ENCODE measurements at regions not wholly inside any gene's neighbourhood (a gene's known extent, or its start where the extent isn't known, plus 50 kb on each side); places are given as distances from the start of the nearest gene placed in this dataset.

GRCh38 chr10:84901885-84902284, 573.5 kb downstream of the CCSER2 start:
- Histone ChIP-seq H3K27ac (ENCODE audit: low read depth in 2 of 2, low read length in 2 of 2) (no peak overlapping the region), H3K9ac (ENCODE audit: low read length in 3 of 3) (no peak overlapping the region), H3K4me3 (ENCODE audit: low read length in 3 of 3) (no peak overlapping the region), H3K4me1 (ENCODE audit: control insufficient read depth in 2 of 3, insufficient read depth in 2 of 3, low read depth in 1 of 3, low read length in 3 of 3) (no peaks in the 10 kb centered on the region), H3K9me3 (ENCODE audit: control insufficient read depth in 2 of 3, insufficient read depth in 1 of 3, low read length in 3 of 3) (no peaks in the 10 kb centered on the region), H3K27me3 (ENCODE audit: control insufficient read depth, insufficient read depth, low read length) (no peaks in the 10 kb centered on the region), H3K36me3 (ENCODE audit: control insufficient read depth in 2 of 3, insufficient read depth in 3 of 3, low read length in 3 of 3) (no peaks in the 10 kb centered on the region)
- TF ChIP-seq CTCF (IDR thresholded peaks at IDR 0.05; ENCODE audit: borderline replicate concordance, extremely low read depth, insufficient read depth) = no peak
- no peak for FAIRE-seq
- intact Hi-C loops (cut with DNase I) = no loop called here
- DNase-seq = no peak

DNA sequence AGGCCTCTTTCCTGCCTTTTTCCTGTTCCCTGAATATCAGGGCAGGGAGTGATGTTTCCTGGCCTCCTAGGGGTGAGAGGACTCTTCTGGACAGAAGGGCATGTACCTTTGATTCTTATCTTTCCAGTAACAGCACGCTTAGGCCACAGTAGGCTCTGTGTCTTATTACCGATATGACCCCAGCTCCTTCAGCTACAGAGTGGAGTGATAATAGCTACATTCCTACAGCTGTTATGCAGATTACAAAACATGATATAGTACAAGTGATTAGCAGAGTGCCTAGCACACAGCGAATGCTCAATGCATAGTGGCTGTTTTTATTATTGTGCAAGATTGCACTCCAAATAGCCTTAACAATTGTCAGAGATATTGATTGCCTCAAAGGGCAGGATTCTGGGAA, 574.2 kb downstream of the CCSER2 start:
- H3K9ac ChIP-seq (ENCODE audit: low read length in 3 of 3) = no peak overlapping the region
- H3K4me3 ChIP-seq (ENCODE audit: low read length in 3 of 3) = no peak overlapping the region
- intact Hi-C loops (cut with DNase I) = no loop called here
- H3K27me3 ChIP-seq (ENCODE audit: control insufficient read depth, insufficient read depth, low read length) = no peaks in the 10 kb centered on the region
- no peaks in the 10 kb centered on the region for H3K36me3 ChIP-seq (ENCODE audit: control insufficient read depth in 2 of 3, insufficient read depth in 3 of 3, low read length in 3 of 3)
- TF ChIP-seq CTCF (IDR thresholded peaks at IDR 0.05; ENCODE audit: borderline replicate concordance, extremely low read depth, insufficient read depth) = no peak
- no peaks in the 10 kb centered on the region for H3K4me1 ChIP-seq (ENCODE audit: control insufficient read depth in 2 of 3, insufficient read depth in 2 of 3, low read depth in 1 of 3, low read length in 3 of 3)
- H3K27ac ChIP-seq (ENCODE audit: low read depth in 2 of 2, low read length in 2 of 2) = no peak overlapping the region
- DNase-seq = no peak
- no peaks in the 10 kb centered on the region for H3K9me3 ChIP-seq (ENCODE audit: control insufficient read depth in 2 of 3, insufficient read depth in 1 of 3, low read length in 3 of 3)
- no peak for FAIRE-seq

GRCh38 chr10:84903320-84903719, 574.9 kb downstream of the CCSER2 start:
- Histone ChIP-seq H3K9me3 (ENCODE audit: control insufficient read depth in 2 of 3, insufficient read depth in 1 of 3, low read length in 3 of 3) (no peaks in the 10 kb centered on the region), H3K27me3 (ENCODE audit: control insufficient read depth, insufficient read depth, low read length) (no peaks in the 10 kb centered on the region), H3K4me3 (ENCODE audit: low read length in 3 of 3) (no peak overlapping the region), H3K27ac (ENCODE audit: low read depth in 2 of 2, low read length in 2 of 2) (no peak overlapping the region), H3K9ac (ENCODE audit: low read length in 3 of 3) (no peak overlapping the region), H3K36me3 (ENCODE audit: control insufficient read depth in 2 of 3, insufficient read depth in 3 of 3, low read length in 3 of 3) (no peaks in the 10 kb centered on the region), H3K4me1 (ENCODE audit: control insufficient read depth in 2 of 3, insufficient read depth in 2 of 3, low read depth in 1 of 3, low read length in 3 of 3) (no peaks in the 10 kb centered on the region)
- intact Hi-C loops (cut with DNase I) = no loop called here
- FAIRE-seq = no peak
- peak in 1 of 5 donors; percentile 41 for DNase-seq
- TF ChIP-seq CTCF (IDR thresholded peaks at IDR 0.05; ENCODE audit: borderline replicate concordance, extremely low read depth, insufficient read depth) = no peak

DNA sequence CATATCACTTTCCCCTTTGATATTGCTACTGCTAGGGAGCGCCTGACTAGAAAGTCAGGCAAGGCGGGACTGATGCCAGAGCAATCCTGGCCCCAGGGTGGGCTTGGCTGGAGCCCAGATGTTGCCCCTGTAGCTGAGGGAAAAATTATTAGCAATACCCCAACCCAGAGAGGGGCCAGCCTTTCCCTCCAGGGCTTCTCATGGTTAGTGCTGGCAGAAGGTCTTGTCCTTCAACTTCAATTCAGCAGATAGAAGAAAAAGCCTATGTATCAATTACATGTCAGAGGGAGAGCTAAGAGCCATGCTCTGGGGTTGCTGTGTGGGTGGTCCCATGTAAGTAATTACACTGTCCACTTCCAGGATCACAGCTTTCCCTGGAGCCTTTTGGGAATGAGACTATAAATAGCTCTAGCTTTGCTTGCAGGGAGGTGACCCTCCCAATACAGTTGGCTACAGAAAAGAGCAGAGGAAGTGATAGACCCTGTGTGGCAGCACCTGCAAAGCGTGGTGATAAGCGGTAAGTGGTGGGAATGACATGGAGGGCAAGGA, 579.1 kb downstream of the CCSER2 start:
- H3K27ac ChIP-seq (ENCODE audit: low read depth in 2 of 2, low read length in 2 of 2) = no peak overlapping the region
- no peak overlapping the region for H3K9ac ChIP-seq (ENCODE audit: low read length in 3 of 3)
- DNase-seq = peak in 3 of 5 donors; percentile 13 to 57 (median 35)
- H3K36me3 ChIP-seq (ENCODE audit: control insufficient read depth in 2 of 3, insufficient read depth in 3 of 3, low read length in 3 of 3) = no peaks in the 10 kb centered on the region
- no peak for TF ChIP-seq CTCF (IDR thresholded peaks at IDR 0.05; ENCODE audit: borderline replicate concordance, extremely low read depth, insufficient read depth)
- intact Hi-C loops (cut with DNase I) = no loop called here
- no peak for FAIRE-seq
- no peak overlapping the region for H3K4me3 ChIP-seq (ENCODE audit: low read length in 3 of 3)
- H3K27me3 ChIP-seq (ENCODE audit: control insufficient read depth, insufficient read depth, low read length) = no peaks in the 10 kb centered on the region
- H3K9me3 ChIP-seq (ENCODE audit: control insufficient read depth in 2 of 3, insufficient read depth in 1 of 3, low read length in 3 of 3) = no peaks in the 10 kb centered on the region
- H3K4me1 ChIP-seq (ENCODE audit: control insufficient read depth in 2 of 3, insufficient read depth in 2 of 3, low read depth in 1 of 3, low read length in 3 of 3) = no peaks in the 10 kb centered on the region

Measured in kidney (tissue), 13 donors.